DMS 273 treated with DMSO at 0.1 percent for 48 hours (cell line): ENCODE measurements at regions not wholly inside any gene's neighbourhood (a gene's known extent, or its start where the extent isn't known, plus 50 kb on each side); places are given as distances from the start of the nearest gene placed in this dataset.
"Not testable (repeated sequence)": the region's sequence is repeated elsewhere in the genome, so short reads cannot be mapped to it uniquely, and the experiment has no call there.

Experiments used
- DNase-seq: peaks from one replicate; lab custom pipeline; 2025; lab: John Stamatoyannopoulos, UW

DNA sequence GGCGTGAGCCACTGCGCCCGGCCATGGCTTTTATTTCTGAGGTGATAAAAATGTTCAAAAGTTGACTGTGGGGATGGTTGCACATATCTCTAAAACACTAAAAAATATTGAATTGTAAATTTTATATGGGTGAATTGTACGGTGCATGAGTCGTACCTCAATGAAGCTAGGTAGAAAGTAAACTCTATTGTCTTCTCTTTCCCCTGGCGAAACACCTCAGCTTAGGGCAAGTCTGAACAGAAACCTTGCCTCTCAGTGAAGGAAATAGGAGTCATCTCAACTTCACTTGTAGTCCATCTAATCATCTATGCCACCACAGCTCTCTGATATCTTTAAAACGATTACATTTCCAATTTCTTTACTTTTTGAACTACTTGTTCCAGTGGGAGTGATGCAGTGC, 309.6 kb downstream of the SPATA31A1 start:
- not testable (repeated sequence) for DNase-seq

- DNase-seq = not testable (repeated sequence)
Observed at GRCh38 chr9:39674437-39675210, 319.2 kb downstream of the SPATA31A1 start.

DNA sequence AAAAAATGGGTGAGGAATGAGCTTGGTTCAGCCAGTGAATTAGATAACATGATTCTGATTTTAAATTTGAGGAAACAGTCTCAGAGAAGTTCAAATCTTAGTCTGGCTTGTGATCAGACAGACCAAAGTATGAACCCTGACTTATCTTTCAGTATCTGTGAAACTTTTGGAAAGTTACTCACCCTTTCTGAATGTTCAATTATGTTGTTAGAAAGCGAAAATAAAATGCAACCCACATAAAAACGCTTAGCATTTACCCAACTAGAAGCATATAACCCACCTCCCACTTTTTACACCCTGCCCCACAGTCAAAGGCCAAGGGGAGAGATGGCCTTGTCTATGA, 319.7 kb downstream of the SPATA31A1 start:
- not testable (repeated sequence) for DNase-seq

- DNase-seq = not testable (repeated sequence)
Observed at GRCh38 chr9:39678534-39679263, 323.2 kb downstream of the SPATA31A1 start.

DNA sequence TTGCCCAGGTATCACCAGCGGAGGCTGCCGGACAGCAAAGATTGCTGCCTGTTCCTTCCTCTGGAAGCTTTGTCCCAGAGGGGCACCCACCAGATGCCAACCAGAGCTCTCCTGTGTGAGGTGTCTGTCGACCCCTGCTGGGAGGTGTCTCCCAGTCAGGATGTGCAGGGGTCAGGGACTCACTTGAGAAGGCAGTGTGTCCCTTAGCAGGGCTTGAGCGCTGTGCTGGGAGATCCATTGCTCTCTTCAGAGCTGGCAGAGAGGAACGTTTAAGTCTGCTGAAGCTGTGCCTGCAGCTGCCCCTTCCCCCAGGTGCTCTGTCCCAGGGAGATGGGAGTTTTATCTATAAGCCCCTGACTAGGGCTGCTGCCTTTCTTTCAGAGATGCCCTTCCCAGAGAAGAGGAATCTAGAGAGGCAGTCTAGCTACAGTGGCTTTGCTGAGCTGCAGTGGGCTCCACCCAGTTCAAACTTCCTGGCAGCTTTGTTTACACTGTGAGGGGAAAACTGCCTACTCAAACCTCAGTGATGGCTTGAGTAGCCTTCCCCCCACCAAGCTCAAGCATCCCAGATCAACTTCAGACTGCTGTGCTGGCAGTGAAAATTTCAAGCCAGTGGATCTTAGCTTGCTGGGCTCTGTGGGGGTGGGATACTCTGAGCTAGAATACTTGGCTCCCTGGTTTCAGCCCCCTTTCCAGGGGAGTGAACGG, 325.4 kb downstream of the SPATA31A1 start:
- DNase-seq = not testable (repeated sequence)

DNA sequence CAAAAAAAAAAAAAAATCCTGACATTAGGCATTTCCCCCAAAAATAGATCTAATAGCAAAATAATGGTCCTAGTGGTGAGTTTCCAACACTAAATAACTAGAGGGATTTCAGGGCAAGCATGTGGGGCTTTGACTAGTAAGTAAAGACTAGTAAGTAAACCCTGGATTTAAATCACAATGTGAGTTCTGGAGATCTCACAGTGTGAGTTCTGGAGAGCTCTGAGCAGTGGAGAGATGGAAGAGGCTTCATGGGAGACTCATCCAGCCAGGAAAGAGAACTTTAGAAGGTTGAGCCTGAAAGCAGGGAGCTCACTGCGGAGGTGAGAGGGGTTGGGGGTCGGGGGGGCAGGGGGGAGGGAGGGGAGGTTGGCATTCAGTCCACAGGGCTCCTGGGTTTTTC, 373.4 kb downstream of the SPATA31A1 start:
- not testable (repeated sequence) for DNase-seq

DNA sequence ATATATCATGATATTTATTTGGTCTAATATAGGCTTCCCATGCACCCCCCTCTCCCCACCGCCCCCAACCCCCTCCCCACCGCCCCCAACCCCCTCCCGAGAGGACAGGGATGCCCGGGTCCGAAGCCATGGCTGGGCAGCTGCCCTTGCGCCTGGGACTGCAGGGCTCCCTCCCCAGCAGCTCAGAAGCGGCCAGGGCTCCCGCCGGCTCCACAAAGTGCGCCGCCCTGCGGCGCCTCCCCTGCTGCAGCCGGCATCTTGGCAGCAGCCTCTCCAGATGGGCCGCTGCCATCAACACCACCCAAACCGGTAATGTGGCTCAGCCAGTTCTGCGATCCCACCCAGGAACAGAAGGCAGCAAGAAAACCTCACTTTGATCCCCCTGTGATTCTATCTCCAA, 389.4 kb downstream of the SPATA31A1 start:
- not testable (repeated sequence) for DNase-seq

DNA sequence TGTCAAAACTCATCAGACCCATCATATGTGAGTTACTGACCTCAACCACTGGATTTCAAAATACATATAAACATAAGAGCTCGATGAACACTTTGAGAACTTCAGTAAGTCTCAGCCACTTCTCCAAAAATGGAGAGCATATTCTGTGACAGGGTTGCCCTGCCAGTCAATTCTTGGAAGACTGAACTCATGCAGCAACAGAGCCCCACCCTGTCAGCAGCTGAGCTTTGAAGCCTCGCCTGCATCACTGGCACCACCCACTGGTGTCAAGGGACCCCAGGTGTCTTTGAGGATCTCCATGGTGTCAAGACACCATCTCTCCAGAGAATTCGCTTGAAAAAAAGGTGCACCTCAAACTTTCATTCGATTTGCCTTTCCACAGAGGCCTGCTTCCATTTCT, 420.1 kb downstream of the SPATA31A1 start:
- DNase-seq = not testable (repeated sequence)

- not testable (repeated sequence) for DNase-seq
Observed at GRCh38 chr9:39791356-39791755, 435.9 kb downstream of the SPATA31A1 start.

- not testable (repeated sequence) for DNase-seq
Observed at GRCh38 chr9:39797935-39798334, 442.5 kb downstream of the SPATA31A1 start.

DNA sequence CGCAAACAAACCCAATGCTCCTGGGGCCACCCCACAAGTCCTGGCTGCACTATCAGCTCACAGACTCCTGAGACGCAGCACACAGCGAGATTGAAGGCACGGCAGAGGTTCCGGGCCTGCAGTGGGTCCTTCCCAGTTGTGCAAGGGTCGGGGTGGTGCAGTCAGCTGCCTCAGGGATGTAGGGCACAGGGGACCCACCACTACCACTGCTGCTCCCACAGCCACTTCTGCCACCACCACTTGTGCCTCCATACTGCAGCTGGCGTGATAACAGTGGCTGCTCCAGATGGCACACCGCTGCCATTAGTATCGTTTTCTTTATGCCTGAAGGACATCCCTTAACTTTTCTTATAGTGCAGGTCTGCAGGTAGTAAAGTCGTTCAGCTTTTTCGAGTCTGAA, 443.8 kb downstream of the SPATA31A1 start:
- DNase-seq = not testable (repeated sequence)

GRCh38 chr9:39802561-39802960, 447.1 kb downstream of the SPATA31A1 start:
- not testable (repeated sequence) for DNase-seq

GRCh38 chr9:39809401-39810226, 454.1 kb downstream of the SPATA31A1 start:
- DNase-seq = not testable (repeated sequence)

DNA sequence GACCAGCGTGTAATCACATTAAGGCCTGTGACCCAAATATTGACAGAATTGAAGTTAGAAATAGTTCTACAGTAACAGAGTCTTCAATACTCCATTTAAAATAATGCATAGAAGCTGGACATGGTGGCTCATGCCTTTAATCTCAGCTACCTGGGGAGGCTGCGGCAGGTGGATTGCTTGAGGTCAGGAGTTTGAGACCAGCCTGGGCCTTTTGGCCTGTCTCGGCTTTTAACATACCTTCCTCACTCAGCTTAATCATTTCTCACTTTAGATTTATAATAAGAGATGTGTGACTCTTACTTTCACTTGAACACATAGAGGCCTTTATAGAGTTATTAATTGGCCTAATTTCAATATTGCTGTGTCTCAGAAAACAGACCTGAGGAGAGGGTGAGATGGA, 454.9 kb downstream of the SPATA31A1 start:
- not testable (repeated sequence) for DNase-seq

DNA sequence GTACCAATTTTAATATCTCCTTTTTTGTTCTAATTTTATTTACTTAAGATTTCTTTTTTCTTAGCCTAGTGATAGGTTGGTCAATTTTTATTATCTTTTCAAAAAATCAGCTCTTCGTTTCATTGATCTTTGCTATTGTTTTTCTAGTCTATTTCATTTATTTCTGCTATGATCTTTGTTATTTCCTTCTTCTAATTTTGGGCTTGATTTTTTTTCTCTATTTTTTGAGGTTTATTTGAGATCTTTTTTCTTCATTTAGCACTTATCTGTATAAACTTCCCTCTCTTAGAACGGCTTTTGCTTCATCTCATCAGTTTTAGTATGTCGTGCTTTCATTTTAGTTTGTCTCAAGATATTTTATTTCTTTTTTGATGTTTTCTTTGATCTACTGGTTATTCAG, 456.1 kb downstream of the SPATA31A1 start:
- DNase-seq = not testable (repeated sequence)

DNA sequence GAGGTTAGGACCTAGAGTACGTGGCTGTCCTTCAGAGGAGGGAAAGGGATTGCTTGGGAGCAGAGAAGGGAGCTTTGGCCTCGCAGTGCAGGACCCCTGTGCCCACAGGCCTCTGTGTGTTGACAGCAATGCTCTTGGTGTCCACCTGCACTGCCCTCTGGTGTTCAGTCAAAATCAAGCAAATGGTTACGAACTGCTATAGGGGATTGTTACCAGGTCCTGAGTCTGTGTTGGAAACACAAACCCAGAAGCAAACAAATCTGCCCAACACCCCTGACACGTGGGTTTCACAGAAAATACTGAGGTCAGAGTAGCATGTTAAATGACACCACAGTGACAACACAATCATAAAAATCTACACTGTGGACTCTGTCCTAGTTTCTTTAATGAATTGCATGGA, 473.0 kb downstream of the SPATA31A1 start:
- DNase-seq = not testable (repeated sequence)
